NCI-H2196 treated with DMSO at 0.1 percent for 48 hours (cell line): ENCODE measurements at regions not wholly inside any gene's neighbourhood (a gene's known extent, or its start where the extent isn't known, plus 50 kb on each side); places are given as distances from the start of the nearest gene placed in this dataset.

Source experiments
- DNase-seq: peaks from one replicate; lab custom pipeline; 2025; ENCODE audit not compliant: unreplicated experiment; lab: John Stamatoyannopoulos, UW

DNA sequence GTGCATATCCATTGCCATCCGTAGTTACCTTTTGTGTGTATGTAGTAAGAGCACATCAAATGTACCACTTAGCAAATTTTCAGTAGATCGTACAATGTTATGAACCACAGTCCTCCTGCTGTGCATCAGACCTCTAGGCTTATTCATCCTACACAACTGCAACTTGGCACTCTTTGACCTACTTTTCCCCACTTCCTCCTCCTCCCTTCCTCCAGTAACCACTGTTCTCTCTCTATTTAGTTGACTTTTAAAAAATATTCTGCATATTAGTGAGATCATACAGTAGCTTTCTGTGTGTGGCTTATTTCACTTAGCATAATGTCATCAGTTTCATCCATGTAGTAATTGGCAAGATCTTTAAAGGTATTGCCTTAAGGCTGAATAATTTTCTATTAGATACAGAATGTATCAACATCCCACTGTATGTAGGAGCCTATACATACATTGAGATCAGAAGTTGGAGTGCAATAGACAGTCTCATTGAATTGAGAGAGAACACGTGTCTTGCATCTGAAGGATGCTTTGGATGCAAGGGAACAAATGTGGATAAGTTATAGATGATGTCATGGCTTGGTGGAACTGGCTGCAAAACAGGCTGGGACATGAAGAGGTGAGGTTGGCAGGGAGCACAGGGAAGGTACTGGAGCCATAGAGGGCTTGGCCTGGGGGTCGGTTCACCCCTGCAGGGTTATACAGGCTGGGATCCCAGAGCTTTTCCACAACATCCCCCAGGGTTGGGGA, 83.0 kb upstream of the FAM180A start:
- no peak for DNase-seq

DNA sequence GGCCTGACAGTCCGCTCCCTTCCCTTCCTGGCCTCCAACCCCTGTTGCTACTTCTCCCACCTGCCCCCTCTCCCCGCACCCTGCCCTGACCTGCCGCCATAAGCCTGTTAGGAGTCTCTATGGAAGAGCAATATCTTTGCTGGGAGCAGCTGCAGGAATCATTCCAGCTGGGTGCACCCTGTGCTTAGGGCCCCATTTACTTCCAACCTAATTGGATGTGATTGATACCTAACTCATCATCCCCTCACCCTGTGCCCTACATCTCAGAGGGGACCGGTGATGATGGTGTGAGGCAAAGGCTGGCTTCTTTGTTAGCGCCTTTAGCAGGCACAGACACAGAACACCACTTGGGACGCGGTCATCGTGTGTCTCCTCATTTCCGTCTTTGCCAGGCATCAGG, 80.0 kb upstream of the FAM180A start:
- no peak for DNase-seq

DNA sequence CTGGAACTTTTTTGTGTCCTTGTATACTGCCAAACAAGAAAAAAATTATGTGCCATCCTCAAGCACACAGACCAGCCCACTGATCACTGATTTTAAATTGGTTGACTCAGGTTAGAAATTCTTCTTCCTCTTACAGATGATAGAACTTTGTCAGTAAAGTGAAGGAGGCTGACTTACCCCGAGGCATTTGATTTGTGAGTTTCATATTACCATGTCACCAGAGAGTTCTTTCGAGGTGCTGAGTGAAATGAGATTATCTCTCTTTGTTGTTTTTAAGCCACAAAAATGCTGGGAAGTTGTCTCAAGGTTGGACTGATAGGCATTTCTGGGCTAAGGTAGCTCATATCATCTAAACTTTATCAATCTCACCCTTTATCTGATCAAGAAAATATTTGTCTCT, 78.8 kb upstream of the FAM180A start:
- DNase-seq = no peak

DNA sequence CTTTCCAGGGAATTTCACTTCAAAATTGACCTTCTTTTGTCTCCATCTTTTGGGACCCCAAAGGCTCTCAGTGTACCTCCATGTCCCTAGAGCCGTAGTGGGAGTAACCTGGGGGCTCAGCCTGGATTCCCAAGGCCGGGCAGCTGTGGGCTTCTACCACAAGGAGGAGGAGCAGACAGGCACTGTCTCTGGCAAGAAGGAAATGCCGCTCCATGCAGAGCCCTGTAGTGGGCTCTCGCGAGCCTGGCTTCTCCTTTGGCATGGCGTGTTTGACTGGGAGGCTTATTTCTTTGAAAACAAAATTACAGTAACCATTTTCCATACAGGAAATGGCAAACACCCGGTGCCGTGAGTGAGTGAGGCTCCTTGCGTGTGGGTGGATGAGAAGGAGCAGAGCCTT, 76.8 kb upstream of the FAM180A start:
- DNase-seq = no peak

DNA sequence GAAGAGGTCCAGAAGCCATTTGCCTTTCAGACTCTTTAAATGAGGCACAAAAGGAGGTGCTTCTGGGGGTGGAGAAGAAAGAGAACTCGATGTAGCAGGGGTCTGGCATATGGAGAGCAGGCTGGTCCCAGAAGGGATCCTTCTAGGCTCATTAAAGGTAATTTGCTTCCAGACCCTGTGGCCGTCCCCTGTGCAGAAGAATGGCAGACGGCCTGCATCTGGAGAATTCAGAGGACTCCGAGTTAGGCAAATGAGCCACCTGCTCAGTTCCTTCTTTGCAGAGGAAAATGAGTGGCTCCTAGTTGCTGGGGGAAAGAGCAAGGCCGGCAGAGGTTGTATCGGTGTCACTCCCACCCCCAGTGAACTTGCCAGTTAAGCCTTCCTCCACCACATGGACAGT, 73.8 kb upstream of the FAM180A start:
- no peak for DNase-seq

DNA sequence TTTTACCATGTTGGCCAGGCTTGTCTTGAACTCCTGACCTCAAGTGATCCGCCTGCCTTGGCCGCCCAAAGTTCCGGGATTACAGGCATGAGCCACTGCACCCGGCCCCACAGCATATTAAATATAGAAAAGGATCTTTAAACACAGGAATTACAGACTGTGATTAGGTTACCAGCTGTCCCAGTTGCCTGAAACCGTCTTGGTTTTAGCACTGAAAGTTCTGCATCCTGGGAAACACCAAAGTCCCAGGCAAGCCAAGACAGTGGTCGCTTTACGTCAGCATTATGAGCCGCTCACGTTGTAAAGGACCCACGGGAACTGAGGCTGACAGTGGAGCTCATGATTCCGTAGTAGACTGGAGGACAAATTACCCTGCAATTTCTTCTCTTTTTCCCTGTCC, 69.0 kb upstream of the FAM180A start:
- DNase-seq = no peak

DNA sequence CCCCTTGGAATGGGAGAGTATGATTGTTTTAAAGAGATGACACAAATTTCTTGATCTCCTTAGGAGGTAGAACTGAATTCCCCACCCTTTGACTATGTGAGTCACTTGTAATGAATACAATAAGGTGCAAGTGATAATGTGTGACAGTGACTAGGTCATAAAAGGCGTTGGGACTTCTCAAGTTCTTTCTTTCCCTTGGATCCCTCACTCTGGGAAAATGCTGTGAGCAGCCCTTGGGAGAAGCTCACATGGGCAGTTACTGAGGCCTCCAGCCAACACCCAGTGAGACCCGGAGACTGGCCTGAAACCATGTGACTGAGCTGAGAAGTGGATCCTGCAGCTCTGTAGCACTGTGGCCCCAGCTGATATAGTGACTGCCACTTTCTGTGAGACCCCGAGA, 66.4 kb upstream of the FAM180A start:
- no peak for DNase-seq

DNA sequence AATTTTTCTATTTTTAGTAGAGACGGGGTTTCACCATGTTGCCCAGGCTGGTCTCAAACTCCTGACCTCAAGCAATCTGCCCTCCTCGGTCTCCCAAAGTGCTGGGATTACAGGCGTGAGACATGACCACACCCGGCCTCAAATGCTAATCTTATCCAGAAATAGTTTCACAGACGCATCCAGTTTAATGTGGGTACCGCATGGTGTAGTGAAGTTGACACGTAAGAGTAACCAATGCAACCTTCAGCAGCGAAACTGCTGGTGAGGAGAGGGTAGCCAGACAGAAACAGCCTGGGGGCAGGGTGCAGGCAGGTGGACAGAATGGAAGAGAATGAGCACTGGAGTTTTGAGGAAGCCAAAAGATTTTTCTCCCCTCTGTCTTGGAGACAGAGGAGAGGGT, 63.5 kb upstream of the FAM180A start:
- DNase-seq = no peak

DNA sequence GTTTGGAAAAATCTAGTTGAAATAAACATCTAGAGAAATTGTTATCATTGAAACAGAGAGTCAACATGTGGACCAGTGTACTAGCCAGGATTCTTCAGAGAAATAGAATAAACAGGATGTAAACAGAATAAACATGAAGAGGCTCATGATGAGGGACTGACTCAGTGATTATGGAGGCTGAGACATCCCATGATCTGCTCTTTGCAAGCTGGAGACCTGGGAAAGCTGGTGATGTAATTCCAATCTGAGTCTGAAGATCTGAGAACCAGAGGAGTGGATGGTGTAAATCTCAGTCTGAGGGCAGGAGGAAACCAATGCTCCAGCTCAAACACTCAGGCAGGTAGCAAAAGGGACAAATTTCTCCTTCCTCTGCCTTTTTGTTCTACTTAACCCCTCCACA, 62.9 kb upstream of the FAM180A start:
- no peak for DNase-seq

DNA sequence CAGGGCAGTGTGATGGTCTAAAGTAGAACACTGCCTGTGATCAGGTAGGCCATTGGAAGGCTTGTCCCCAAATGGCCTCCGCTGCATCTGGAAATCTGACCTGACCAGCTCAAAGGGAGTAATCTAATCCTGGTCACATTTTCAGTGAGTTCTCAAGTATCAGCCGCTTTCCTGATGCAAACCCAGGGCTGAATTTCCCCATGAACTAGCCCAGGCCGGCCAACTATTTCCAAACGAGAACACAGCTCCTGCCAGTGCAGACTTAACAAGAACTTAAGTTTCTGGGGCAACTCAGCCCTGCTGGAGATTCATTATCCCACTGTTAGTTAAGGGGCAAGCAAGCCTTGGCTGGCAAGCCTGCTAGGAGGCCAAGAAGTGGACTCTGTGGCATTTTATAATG, 59.6 kb upstream of the FAM180A start:
- no peak for DNase-seq

DNA sequence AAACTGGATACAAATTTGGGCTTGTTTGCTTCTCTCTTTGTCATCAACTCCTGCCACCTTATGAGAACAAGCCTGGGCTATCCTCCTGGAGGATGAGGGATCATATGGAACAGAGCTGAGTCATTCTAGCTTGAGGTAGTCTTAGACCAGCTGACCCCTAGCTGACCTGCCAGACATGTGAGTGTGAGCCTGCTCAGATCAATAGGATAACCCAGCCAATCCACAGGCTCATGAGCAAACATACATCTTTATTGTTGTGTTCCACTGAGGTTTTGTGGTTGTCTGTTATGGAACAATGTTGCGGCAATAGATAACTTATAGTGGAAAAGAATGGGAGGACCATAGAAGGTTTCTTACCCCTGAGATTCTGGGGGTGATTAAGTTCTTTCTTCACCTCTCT, 54.5 kb upstream of the FAM180A start:
- no peak for DNase-seq

DNA sequence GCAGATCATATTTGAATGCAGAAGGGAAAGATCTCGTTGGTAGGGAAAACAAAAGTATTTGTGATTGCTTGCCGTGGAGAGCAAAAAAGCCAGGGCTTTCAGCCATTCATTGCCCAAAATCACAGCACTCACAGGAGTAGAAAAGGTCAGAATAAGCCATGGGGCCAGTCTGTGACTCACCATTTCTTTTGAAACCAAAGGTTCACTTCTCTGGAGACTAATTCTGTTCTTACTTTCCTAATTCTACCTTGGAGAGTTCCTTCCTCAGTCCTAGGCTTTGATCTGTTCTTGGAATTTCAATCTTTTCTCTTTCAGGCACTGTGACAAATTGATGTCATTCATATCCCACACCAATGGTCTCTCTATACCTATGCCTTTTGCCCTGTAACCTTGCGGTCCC, 54.1 kb upstream of the FAM180A start:
- DNase-seq = no peak

DNA sequence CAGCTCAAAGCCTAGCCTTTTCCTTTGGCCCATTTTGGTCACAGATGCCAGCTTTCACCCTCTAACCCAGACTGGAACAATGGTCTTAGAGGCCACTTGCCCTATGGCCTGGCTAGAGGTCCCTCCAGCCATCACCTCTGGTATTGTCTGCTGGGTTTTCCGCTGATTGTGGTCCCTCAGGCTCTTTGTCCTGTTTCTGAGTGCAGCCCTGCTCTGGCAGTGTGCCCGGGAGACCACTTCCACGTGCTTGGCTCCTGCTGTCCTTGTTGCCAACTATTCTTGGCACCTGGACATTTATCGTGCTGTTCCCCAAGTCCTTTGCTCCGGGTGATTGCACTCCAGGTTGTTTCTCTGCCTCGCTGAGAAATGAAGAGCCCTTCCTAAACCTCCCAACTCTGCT, 53.3 kb upstream of the FAM180A start:
- peak; percentile 43 for DNase-seq

DNA sequence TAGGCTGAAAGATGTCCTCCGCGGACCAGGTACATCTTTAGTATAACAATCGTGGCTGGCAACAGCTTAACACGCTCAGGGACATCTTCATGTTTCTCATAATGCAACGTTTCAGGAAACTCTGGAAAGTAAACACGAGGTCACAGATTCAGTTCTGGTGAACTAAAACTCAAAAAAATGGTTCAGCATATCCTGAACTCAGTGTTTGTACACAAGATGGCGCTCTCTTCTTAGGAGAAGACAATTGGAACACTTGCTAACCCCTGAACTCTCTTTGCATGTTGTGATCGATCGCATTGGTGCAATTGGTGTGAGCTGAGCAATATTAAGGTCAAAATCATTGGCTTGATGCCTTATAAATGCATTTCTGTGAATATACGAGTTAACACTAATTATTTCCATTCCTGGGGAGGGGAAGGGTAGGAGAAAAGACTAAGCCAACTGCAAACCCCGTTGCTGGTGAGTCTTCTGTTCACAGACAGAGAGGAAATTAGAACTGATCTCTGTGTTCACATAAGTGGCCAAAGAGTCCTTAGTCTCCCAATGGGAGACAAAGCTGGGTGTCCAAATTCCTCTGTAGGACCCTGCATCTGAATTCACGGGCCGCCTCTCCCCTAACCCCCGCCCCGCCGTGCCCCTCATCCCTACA, 52.6 kb upstream of the FAM180A start:
- DNase-seq = peak; percentile 35

DNA sequence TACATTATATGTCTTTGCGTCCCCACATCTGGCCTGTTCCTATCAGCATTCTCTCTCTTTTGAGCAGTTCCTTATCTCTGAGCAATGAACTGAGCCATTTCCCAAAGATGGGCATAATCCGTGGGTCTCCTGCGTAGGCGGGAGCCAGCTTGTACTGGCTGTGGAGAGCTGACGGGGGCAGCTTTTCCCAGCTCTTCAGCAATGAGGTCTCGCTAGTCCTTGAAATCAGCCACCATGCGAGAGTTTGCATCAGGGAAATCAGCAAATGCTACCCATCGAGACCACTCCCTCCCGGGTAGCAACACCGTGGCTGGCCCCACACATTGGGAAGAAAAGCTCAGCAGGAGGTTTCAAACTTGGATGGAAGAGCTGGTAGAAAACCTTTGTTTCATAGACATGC, 51.9 kb upstream of the FAM180A start:
- DNase-seq = no peak

DNA sequence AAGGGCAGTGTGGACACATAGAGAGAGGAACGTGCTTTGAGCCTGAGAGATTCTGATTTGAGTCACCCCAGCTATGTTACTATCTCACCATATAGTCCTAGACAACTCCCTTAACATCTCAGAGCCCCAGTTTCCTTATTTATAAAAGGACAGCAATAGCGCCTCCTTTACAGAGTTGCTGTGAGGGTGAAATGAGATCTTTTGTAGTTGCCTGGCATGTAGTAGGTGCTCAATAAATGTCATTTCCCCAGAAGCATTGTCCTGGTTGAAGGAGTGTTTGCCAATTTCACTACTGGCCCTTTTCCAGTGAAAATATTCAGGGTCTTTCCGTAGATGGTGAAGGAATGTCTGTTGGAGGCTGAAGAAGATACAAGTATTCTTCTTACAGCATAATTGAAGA, 51.3 kb upstream of the FAM180A start:
- no peak for DNase-seq
